ENCODE measurements at regions not wholly inside any gene's neighbourhood (a gene's known extent, or its start where the extent isn't known, plus 50 kb on each side); places are given as distances from the start of the nearest gene placed in this dataset.

DNA sequence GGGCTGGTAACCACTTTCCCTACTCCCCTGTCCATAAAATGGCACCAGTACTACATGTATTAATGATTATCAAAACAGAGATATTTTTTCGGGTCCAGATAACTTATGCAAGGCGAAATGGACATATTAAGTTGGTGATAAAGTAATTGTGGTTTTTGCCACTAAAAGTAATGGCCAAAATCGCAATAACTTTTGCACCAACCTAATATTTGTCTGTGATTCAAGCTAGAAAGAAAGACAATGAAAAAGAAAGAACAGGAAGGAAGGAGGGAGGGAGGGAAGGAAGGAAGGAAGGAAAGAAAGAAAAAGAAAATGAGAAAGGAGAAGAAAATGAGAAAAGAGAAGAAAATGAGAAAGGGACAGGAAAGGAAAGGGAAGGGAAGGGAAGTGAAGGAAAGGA is 922.9 kb downstream of the TBC1D32 start:
- Histone ChIP-seq H3K4me3 (no peak overlapping the region), H3K27me3 (ENCODE audit: insufficient read depth) (no peaks in the 10 kb centered on the region), H3K27ac (ENCODE audit: low read depth) (no peak overlapping the region), H2AFZ (no peak overlapping the region), H3K4me2 (no peak overlapping the region), H3K9me2 (ENCODE audit: insufficient read depth) (no peaks in the 10 kb centered on the region), H3F3A (replicated peaks; ENCODE audit: low read depth) (no peaks in the 10 kb centered on the region), H4K20me1 (replicated peaks; ENCODE audit: insufficient read depth) (no peaks in the 10 kb centered on the region), H3K79me2 (replicated peaks; ENCODE audit: insufficient read depth) (no peaks in the 10 kb centered on the region), H3K36me3 (ENCODE audit: insufficient read depth) (no peaks in the 10 kb centered on the region), H3K4me1 (ENCODE audit: insufficient read depth) (no peaks in the 10 kb centered on the region)
- H3K4me1 Mint-ChIP-seq = peaks cover 3% of the 10 kb centered on the region; the same call in 1 of the 3 replicates
- ATAC-seq (no peak), DNase-seq (ENCODE audit: low spot score) (no peak)
- H3K27me3 Mint-ChIP-seq (ENCODE audit: insufficient read depth, low read depth, poor library complexity) = peaks cover 1% of the 10 kb centered on the region
- TF ChIP-seq NANOG (IDR thresholded peaks at IDR 0.05; ENCODE audit: borderline replicate concordance) = no peak
- TF ChIP-seq, protein P1, sequence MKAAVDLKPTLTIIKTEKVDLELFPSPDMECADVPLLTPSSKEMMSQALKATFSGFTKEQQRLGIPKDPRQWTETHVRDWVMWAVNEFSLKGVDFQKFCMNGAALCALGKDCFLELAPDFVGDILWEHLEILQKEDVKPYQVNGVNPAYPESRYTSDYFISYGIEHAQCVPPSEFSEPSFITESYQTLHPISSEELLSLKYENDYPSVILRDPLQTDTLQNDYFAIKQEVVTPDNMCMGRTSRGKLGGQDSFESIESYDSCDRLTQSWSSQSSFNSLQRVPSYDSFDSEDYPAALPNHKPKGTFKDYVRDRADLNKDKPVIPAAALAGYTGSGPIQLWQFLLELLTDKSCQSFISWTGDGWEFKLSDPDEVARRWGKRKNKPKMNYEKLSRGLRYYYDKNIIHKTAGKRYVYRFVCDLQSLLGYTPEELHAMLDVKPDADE (IDR thresholded peaks at IDR 0.05) = no peak
- TF ChIP-seq, protein P2, sequence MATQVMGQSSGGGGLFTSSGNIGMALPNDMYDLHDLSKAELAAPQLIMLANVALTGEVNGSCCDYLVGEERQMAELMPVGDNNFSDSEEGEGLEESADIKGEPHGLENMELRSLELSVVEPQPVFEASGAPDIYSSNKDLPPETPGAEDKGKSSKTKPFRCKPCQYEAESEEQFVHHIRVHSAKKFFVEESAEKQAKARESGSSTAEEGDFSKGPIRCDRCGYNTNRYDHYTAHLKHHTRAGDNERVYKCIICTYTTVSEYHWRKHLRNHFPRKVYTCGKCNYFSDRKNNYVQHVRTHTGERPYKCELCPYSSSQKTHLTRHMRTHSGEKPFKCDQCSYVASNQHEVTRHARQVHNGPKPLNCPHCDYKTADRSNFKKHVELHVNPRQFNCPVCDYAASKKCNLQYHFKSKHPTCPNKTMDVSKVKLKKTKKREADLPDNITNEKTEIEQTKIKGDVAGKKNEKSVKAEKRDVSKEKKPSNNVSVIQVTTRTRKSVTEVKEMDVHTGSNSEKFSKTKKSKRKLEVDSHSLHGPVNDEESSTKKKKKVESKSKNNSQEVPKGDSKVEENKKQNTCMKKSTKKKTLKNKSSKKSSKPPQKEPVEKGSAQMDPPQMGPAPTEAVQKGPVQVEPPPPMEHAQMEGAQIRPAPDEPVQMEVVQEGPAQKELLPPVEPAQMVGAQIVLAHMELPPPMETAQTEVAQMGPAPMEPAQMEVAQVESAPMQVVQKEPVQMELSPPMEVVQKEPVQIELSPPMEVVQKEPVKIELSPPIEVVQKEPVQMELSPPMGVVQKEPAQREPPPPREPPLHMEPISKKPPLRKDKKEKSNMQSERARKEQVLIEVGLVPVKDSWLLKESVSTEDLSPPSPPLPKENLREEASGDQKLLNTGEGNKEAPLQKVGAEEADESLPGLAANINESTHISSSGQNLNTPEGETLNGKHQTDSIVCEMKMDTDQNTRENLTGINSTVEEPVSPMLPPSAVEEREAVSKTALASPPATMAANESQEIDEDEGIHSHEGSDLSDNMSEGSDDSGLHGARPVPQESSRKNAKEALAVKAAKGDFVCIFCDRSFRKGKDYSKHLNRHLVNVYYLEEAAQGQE (IDR thresholded peaks at IDR 0.05; ENCODE audit: unreplicated experiment) = no peak
- no peak for TF ChIP-seq ZNF114 (CRISPR knock-in tag; IDR thresholded peaks at IDR 0.05)
- TF ChIP-seq, protein P3, sequence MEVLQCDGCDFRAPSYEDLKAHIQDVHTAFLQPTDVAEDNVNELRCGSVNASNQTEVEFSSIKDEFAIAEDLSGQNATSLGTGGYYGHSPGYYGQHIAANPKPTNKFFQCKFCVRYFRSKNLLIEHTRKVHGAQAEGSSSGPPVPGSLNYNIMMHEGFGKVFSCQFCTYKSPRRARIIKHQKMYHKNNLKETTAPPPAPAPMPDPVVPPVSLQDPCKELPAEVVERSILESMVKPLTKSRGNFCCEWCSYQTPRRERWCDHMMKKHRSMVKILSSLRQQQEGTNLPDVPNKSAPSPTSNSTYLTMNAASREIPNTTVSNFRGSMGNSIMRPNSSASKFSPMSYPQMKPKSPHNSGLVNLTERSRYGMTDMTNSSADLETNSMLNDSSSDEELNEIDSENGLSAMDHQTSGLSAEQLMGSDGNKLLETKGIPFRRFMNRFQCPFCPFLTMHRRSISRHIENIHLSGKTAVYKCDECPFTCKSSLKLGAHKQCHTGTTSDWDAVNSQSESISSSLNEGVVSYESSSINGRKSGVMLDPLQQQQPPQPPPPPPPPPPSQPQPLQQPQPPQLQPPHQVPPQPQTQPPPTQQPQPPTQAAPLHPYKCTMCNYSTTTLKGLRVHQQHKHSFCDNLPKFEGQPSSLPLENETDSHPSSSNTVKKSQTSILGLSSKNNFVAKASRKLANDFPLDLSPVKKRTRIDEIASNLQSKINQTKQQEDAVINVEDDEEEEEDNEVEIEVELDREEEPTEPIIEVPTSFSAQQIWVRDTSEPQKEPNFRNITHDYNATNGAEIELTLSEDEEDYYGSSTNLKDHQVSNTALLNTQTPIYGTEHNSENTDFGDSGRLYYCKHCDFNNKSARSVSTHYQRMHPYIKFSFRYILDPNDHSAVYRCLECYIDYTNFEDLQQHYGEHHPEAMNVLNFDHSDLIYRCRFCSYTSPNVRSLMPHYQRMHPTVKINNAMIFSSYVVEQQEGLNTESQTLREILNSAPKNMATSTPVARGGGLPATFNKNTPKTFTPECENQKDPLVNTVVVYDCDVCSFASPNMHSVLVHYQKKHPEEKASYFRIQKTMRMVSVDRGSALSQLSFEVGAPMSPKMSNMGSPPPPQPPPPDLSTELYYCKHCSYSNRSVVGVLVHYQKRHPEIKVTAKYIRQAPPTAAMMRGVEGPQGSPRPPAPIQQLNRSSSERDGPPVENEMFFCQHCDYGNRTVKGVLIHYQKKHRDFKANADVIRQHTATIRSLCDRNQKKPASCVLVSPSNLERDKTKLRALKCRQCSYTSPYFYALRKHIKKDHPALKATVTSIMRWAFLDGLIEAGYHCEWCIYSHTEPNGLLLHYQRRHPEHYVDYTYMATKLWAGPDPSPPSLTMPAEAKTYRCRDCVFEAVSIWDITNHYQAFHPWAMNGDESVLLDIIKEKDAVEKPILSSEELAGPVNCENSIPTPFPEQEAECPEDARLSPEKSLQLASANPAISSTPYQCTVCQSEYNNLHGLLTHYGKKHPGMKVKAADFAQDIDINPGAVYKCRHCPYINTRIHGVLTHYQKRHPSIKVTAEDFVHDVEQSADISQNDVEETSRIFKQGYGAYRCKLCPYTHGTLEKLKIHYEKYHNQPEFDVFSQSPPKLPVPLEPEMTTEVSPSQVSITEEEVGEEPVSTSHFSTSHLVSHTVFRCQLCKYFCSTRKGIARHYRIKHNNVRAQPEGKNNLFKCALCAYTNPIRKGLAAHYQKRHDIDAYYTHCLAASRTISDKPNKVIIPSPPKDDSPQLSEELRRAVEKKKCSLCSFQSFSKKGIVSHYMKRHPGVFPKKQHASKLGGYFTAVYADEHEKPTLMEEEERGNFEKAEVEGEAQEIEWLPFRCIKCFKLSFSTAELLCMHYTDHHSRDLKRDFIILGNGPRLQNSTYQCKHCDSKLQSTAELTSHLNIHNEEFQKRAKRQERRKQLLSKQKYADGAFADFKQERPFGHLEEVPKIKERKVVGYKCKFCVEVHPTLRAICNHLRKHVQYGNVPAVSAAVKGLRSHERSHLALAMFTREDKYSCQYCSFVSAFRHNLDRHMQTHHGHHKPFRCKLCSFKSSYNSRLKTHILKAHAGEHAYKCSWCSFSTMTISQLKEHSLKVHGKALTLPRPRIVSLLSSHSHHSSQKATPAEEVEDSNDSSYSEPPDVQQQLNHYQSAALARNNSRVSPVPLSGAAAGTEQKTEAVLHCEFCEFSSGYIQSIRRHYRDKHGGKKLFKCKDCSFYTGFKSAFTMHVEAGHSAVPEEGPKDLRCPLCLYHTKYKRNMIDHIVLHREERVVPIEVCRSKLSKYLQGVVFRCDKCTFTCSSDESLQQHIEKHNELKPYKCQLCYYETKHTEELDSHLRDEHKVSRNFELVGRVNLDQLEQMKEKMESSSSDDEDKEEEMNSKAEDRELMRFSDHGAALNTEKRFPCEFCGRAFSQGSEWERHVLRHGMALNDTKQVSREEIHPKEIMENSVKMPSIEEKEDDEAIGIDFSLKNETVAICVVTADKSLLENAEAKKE (CRISPR knock-in tag; IDR thresholded peaks at IDR 0.05) = no peak
- TF ChIP-seq, protein P4, sequence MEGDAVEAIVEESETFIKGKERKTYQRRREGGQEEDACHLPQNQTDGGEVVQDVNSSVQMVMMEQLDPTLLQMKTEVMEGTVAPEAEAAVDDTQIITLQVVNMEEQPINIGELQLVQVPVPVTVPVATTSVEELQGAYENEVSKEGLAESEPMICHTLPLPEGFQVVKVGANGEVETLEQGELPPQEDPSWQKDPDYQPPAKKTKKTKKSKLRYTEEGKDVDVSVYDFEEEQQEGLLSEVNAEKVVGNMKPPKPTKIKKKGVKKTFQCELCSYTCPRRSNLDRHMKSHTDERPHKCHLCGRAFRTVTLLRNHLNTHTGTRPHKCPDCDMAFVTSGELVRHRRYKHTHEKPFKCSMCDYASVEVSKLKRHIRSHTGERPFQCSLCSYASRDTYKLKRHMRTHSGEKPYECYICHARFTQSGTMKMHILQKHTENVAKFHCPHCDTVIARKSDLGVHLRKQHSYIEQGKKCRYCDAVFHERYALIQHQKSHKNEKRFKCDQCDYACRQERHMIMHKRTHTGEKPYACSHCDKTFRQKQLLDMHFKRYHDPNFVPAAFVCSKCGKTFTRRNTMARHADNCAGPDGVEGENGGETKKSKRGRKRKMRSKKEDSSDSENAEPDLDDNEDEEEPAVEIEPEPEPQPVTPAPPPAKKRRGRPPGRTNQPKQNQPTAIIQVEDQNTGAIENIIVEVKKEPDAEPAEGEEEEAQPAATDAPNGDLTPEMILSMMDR (conservative IDR thresholded peaks at IDR 0.05; ENCODE audit: low read depth in 2 of 2) = no peak
- TF ChIP-seq EZH2 (IDR thresholded peaks at IDR 0.05; ENCODE audit: low read depth, unreplicated experiment) = no peak
- no peak for TF ChIP-seq EZH2phosphoT487 (IDR thresholded peaks at IDR 0.05; ENCODE audit: unreplicated experiment)
- TF ChIP-seq STAT1 (IDR thresholded peaks at IDR 0.05; ENCODE audit: unreplicated experiment) = no peak
- H3K36me3 Mint-ChIP-seq (ENCODE audit: low read depth) = no peaks in the 10 kb centered on the region
- no peak overlapping the region for H3K27ac Mint-ChIP-seq
- H3K4me3 Mint-ChIP-seq = no peak overlapping the region
- no peaks in the 10 kb centered on the region for H3K9me3 Mint-ChIP-seq
